GM19351 (cell line): ENCODE measurements at regions not wholly inside any gene's neighbourhood (a gene's known extent, or its start where the extent isn't known, plus 50 kb on each side); places are given as distances from the start of the nearest gene placed in this dataset.

Experiments used
- ATAC-seq: cut with Tn5 transposase; IDR thresholded peaks from one replicate; pipeline ENCODE4 v1.9.1; 2021; ENCODE audit warnings: mild to moderate bottlenecking, moderate library complexity; ENCODE audit not compliant: unreplicated experiment

DNA sequence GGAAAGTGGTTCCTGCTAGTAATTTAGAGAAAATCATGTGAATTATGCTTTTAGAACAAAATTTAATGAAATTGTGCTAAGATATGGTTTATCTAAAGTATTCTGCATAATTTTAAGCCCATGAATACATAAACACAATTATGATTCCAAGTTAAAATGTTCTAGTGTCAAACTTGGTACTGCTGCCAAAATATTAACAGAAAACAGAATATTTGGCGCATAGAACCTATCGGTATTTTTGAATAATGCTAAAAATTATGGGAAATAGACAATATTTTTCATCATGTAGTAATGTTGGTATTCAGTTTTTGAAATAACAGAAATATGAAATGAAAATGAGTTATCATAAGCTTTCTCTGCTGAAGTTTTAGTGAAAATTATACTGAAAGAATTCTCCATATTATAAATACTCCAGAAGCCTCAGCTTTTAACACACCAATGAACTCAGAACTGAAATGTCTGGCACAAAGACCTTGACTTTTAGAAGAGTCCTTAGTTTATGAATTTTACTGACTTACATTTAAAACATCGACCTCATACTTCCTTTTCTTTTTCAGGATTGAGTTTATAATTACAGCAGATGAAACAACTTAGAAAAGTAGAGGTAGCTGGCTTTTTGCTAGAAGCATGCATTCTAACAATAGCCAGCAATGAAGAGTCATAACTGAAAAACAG is 1192.3 kb upstream of the GJE1 start:
- ATAC-seq: no peak

DNA sequence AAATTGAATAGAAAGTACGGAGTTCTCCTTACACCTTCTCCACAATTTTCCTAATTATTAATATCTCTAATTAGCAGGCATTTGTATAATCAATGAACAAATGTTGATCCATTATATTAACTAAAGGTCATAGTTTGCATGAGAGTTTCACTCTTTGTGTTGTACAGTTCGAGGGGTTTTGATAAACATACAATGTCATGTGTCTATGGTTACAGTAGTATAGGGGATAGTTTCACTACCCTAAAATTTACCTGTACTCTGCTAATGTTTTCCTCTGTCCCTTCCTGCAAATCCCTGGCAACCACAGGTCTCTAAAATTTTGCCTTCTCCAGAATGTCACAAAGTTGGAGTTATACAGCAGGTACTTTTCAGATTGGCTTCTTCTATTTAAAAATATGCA is 1199.8 kb upstream of the GJE1 start:
- no peak for ATAC-seq

DNA sequence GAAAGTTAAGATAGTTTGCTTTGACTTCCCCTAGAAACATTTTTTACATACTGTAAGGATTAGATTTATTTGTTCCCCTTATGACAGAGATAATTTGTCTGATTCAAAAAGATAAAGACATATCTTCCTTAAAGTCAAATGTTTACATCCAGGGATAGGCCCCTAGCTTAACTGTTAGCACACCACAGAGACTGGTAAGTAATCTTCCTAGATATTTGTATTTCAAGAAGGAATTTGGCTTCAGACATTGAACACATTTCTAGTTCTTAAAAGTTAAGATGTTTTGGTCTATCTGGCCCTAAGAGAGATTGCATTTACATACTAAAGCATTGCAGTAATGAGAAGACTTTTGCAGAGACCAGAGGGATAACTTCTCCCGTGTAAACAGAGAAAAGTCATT is 1201.1 kb upstream of the GJE1 start:
- no peak for ATAC-seq

DNA sequence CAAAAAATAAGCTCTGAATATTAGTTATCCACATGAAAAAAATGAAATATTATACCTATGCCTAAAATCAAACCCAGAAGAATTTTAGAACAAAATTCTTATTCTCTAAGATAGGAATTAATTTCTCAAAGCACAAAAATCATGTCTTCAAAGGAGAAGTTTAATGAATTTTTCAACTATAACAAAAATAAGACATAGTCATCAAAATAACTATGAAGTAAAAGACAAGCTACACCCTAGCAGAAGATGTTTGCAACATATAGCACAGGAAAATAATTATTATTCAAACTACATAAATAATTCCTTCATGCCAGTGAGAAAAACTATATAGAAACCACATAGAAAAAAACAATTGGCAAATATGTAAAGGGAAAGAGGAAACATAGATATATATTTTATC is 1203.6 kb upstream of the GJE1 start:
- no peak for ATAC-seq

DNA sequence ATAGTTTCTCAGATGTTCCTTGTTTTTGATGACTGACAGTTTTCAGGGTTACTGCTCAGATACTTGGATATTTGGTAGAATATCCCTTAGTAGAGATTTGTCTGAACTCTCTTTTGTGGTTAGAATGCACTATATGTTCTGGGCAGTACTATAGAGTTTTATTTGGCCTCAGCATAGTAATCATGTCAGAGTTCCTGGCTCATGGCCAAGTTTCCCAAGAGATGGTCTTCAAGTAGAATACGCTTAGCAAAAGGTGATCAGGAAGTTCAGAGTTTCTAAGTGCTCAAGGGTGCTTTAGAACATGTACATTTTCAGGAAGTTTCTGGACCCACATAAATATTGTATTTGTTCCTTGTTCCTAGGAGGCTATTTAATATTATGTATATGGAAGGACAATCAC is 1209.7 kb upstream of the GJE1 start:
- no peak for ATAC-seq

DNA sequence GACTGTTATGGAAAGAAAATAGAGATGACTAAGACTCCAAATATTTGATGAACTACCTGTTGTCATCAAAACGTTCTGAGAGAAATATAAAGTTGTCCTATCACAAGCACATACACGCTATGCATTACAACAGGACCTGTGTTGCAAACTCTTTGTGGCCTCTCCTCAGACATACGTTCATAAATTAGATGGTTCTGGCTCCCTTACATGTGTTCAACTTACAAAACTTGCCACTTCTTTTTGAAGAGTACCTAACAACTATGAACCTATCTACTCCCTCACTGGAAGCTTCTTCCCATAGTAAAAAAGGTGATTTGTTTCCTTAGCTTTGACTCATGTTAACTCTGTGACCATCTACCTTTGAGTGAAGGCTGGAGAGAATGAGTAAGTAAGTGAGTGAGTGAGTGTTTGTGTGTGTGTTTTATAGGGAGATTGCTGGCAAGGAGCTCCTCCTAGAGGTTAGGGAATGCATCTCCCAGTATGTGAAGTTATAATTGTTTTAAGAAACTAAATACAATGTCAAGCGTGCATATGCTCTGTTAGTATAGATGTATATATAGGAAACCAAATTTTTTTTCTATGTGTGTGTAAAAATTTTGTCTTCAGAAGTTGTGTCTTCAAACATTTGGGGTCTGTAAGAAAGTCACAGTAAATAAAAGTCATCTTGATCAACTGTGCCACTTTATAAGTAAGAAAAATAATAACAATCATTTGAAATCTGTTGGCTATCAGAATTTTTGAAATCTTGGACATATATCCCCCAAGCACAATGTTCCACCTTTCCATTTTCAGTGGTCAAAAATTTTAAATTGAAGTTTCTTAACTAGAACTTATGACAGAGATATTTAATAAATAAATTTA is 1211.1 kb upstream of the GJE1 start:
- ATAC-seq: peak; percentile 84

DNA sequence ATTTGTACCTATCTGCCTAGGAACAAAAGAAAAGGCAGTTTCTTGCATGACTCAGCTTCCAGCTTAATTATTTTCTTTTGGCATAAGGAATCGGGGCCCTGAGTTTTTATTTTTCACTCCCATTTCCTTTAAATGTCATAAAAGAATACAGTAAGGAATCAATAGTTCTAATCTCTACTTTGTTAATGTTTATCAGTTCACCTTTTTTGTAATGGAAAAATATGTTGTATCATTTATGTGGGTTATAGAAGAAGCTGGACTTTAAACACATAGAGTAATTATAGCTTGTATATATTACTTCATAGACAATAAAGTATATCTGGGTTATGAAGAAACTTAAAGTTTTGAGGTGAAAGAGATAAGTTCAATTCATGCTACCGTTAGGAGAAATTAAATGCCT is 1214.8 kb upstream of the GJE1 start:
- ATAC-seq: no peak

DNA sequence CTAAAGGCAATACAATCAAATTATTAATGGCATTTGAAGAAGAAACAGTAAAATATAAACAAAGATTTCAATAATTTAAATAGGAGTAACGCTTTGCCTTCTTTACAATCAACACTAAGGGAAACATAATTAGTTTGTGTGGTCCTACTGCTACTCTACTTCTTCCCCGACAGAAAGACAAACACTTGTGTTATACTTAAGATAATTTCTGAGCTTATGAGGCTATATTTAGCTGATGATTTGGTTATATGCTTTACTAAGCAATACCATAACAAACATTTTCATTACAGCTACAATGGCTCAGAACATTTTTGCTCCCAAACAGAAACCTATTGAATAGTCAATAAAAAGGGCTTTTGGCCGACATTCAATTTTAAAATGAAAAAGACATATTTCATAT is 1217.2 kb upstream of the GJE1 start:
- ATAC-seq: no peak

DNA sequence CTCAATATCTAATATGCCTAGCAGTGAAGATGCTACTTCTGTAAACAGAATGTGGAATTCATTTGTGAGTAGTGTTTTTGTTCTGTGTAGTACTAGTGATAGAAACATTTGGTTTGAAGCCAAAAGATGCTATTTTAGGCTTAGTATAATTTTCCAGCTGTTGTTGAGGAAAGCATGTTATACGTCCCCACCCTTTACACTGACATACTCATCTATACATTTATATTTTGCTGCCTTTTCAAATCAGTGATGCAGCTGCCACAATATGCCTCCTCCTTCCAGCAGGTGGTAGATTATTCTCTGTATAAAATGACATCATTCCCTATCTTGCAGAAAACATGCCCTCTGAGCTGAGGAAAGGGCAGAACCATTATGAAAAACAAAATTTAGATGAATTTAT is 1217.6 kb upstream of the GJE1 start:
- ATAC-seq: no peak

DNA sequence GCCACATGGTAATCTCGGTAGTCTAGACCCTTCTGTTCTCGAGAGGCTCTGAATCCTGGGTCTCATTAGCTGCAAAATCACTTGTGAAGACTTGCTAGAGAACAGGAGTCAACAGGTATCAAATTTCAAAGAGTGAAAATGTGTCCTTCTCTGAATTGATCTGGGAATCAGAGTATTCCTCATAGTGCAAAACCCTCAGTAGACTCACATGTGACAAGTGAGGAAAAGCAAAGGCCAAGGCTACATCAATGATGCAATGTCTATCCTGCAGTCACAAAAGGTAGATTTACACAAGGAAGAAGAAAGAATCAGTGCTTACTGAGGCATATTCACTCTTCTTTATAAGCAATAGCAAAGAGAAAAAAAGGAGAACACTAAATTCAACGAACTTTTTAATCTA is 1220.0 kb upstream of the GJE1 start:
- ATAC-seq: no peak

DNA sequence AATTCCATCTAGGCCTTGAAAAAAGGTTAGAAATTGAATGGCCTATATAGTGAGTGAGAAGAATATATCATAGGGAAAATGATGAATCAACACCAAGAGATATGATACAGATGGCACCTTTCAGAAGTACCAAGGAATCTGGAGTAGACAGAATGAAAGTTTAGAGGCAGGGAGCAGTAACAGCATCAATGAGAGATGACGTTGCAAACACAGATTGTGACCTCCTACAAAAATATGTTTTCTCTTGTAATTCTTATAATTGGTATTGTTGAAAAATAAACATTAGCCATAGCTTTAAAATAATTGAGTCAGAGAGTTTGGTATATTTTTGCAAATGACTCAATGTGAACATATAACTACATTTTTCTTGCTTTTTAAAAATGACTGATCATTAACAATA is 1223.1 kb upstream of the GJE1 start:
- no peak for ATAC-seq

DNA sequence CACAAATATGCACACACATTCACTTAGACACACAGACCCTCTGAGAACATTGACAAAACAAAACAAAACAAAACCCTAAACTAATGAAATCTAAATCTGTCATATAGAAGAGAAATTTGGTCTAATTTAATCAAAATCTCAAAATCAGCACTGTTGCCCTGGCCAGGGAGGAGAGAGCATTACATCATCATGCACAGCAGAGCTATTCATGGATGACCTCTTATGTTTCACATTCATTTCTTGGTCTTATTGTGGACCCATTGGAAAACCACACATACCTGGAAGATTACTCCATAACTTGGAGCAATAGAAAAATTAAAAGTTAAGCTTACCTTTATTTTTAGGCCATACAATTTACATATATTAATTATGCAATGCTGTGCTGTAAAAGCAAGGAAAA is 1223.6 kb upstream of the GJE1 start:
- no peak for ATAC-seq

DNA sequence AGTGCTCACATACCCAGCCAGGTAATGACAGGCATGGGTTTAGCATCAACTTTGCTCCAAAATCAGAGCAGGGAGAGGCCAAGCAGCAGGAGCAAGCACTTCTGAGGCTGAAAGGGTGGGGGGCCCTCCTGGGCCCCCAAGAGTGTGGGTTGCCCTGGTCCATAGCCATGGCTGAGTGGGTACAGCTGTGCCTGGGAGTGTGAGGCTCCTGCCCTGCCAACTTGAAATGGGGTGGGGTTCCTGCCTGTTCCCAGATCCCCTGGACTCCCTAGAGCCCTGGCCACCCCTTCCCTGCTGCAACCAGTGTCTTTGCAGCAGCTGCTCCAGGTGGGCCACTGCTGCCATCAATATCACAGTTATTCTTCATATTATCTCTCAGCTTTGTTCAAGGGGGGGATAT is 1224.2 kb upstream of the GJE1 start:
- ATAC-seq: no peak

DNA sequence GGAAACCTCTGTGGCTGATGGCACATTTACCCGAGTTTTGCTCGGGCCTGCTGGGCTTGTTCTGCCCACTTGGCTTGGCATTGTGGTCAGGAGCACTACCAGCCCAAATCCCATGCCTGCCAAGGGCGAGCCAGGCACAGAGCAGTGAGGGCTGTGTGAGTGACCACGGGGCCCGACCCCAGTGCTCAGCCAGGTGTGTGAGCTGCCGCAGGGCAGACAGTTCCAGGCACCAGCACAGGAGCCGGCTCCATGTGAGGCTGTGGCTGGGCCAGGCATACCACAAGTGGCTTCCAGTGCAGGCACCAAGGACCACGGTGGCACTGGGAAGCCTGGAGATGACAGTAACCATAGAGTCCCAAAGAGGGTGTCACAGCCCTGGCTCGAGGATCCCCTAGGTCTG is 1225.5 kb upstream of the GJE1 start:
- ATAC-seq: no peak

DNA sequence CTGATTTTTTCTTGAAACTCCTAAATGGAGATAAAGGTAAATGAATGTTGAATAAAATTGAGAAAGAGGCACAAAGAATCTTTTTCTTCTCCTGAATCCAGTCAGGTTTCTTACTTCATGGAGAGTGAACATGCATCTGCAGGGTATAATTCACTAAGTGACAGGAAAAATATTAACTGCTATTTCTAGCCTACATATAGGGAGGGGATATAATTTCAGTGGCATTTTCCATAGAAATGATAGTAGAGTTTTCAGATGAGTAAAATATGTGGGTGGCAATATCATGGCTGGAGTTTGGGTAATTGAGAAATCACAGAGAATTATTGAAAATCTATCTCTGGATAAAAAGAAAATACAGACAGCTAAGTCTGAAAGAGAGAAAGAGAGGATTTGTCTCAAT is 1227.0 kb upstream of the GJE1 start:
- ATAC-seq: no peak

DNA sequence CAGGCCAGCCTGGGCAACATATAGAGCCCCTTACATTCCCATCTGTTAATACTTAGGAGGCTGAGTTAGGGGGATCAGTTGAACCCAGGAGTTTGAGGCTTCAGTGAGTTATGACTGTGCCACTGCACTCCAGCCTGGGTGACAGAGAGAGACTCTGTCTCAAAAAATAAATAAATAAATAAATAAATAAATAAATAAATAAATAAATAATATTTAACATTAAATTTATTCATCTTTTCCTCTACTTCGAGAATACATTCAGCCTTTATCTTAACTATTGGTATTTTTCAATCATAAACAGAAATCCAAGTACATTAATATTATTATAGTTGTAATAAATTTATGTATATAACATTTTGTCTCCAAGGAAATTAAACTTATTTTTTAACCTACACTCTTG is 1227.7 kb upstream of the GJE1 start:
- no peak for ATAC-seq

DNA sequence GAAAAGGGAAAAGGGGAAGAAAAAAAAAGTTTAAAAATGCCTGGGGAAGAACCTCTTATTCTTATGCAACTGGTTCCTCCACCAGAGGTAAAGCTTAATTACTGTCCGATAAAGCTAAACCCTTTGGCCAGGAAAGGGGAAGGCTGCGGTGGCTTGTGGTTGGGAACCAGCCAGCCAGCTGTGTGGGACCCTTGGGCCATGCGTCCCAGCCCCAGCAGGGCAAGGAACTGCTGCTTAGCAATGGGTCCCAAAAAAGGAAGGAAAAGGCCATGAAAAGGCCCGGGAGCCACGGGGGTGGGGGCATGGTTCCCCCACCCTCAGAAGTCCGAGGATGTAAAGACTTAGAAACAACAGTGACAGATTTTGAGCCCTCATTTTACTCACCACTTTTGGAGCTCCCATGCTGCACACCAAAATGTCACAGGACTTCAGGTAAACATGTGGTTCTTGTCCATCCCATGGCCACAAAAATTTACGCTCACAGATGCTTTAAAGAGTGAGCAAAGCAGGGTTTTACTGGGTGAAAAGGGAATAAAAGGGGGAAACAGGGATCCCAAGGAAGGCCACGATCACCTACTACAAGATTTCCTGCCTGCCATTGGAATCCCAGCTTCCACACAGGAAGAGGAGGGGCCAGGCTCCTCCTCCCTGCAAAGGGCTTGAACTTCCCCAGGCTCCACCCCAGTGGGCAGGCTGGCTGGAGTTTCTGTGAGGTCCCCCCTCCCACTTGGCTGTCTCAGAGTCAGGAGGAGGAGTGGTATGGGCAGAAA is 1234.7 kb upstream of the GJE1 start:
- peak; percentile 46 for ATAC-seq

DNA sequence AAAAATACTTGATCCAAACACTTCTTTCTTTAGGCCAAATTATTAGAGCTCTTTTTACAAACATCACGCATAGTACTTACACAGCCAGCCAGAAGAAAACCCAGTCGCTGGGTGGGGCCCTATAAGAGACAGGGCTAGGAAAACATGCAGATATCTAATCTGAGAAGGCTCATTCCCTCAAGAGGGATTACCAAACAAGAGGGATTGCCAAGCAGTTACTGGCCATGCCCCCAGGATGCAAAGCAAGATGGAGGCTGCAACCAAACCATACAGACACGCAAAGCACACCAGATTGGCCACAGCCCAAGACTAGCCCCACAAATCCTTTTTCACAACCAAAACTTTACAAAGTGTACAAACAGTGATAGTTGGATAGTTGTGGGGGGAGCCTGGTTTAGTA is 1235.4 kb upstream of the GJE1 start:
- no peak for ATAC-seq

DNA sequence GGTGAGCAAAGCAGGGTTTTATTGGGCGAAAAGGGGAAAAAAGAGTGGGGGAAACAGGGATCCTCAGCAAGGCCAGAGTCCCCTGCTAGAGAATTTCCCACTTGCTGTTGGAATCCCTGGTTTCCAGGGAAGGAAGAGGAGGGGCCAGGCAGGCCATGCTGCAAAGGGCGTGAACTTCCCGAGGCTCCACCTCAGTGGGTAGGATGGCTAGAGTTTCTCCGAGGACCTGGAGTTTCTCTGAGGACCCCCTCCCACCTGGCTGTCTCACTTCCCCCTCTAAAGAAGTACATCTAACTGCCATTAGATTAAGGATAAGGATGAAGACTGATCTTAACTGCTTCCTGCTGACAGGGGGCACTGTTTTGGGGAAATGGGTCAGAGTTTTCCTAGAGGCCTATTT is 1239.3 kb upstream of the GJE1 start:
- no peak for ATAC-seq

DNA sequence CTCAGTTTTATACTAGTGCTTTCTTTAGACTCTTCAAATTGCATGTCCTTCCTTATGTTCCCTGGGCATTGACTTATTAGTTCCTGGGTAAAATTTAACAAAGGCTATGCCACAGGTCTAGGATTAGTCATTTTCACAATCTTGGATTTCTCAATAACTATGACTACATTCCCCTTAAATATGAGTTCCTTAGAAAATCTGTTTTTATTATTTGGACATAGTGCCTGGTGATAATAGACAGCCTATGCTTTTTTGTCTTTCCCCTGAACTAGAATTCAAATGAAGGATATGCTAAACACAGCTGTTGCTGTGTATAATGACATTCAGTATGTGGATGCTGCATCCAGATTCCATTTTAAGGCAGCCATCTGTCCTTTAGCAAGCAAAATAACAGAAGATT is 1252.8 kb upstream of the GJE1 start:
- no peak for ATAC-seq

DNA sequence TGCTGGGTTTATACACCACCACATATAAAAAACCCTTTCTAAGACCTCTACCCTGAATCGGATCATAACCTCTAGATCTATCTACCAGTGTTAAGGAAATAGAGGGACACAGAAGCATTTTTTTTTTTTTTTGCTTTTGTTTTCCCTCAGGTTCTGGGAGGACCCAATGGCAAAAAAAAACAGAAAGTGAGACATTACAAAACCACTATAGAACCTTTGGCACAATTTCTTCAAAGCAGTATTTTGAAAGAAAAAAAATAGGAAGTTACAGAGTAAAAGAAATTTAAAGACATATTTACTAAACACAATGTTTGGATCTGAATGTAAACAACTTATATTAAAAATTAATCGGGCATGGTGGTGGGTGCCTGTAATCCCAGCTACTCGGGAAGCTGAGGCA is 1258.7 kb upstream of the GJE1 start:
- no peak for ATAC-seq

DNA sequence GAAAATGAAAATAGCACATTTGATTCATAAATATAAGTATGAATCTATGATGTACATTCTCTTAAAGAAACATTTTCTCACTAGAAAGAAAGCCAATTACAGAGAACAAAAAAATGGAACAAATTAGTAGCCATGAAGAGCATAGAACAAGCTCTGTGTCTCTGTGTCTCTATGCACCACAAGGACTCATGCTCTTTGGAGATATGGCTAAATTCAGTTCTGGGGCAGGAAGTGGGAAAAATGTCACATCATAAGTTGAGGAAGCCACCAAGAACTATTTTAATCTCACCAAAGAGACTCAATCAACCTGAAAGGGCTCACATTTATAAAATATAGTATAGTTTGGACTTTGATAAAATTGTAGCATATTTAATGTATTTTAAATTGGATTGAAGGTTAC is 1259.8 kb upstream of the GJE1 start:
- ATAC-seq: no peak
